Neural crest cell (in vitro differentiated cells): ENCODE measurements at regions not wholly inside any gene's neighbourhood (a gene's known extent, or its start where the extent isn't known, plus 50 kb on each side); places are given as distances from the start of the nearest gene placed in this dataset.

ENCODE experiments used
- DNase-seq: peaks from one replicate; pipeline ENCODE4 v3.0.0; 2021; ENCODE audit warnings: low read depth, mixed read lengths, low spot score
- H3K27ac Mint-ChIP-seq: one replicate; pipeline ENCODE4 v1.8.0; 2021; ENCODE audit warnings: mild to moderate bottlenecking, mixed read lengths; ENCODE audit not compliant: unreplicated experiment
- H3K27me3 Mint-ChIP-seq: 2 replicates; pipeline ENCODE4 v1.8.0; 2021; ENCODE audit warnings: low read depth, mild to moderate bottlenecking, mixed read lengths
- H3K36me3 Mint-ChIP-seq: 2 replicates; pipeline ENCODE4 v1.8.0; 2021; ENCODE audit warnings: low read depth, mild to moderate bottlenecking, mixed read lengths
- H3K4me1 Mint-ChIP-seq: 2 replicates; pipeline ENCODE4 v1.8.0; 2021; ENCODE audit warnings: mixed read lengths
- H3K4me3 Mint-ChIP-seq: one replicate; pipeline ENCODE4 v1.8.0; 2021; ENCODE audit warnings: mild to moderate bottlenecking, mixed read lengths
- H3K9me3 Mint-ChIP-seq: 2 replicates; pipeline ENCODE4 v1.8.0; 2021; ENCODE audit warnings: mixed read lengths
- TF ChIP-seq, protein P1 (sequence below): fragments of 200-600 bp; sonication (generic); conservative IDR thresholded peaks from 2 replicates; pipeline ENCODE4 v1.5.0; 2021; ENCODE audit warnings: antibody characterized with exemption, mild to moderate bottlenecking

DNA sequence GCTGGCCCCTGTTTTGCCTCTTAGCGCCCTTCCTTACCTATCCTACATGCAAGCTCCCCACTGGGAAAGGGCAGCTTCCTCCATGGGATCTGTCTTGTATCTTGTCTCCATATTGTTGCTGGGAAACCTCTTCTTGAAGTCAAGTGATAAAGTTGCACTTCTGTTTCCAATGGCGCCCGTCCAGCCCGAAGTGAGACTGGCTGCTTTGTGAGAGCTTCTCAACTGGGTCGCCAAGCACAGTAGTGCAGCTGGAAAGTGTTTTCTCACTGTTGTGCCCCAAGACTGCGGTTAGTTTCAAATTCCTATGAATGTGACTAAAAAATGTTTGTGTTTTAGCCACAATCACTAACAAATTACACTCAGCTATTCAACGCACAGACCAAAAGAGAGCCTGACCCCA is 506.6 kb upstream of the MPDZ start:
- Mint-ChIP-seq H3K4me3 (no peak overlapping the region), H3K36me3 (no peaks in the 10 kb centered on the region), H3K4me1 (peaks cover 4% of the 10 kb centered on the region), H3K27me3 (no peaks in the 10 kb centered on the region), H3K27ac (no peak overlapping the region), H3K9me3 (no peaks in the 10 kb centered on the region)
- TF ChIP-seq, protein P1, sequence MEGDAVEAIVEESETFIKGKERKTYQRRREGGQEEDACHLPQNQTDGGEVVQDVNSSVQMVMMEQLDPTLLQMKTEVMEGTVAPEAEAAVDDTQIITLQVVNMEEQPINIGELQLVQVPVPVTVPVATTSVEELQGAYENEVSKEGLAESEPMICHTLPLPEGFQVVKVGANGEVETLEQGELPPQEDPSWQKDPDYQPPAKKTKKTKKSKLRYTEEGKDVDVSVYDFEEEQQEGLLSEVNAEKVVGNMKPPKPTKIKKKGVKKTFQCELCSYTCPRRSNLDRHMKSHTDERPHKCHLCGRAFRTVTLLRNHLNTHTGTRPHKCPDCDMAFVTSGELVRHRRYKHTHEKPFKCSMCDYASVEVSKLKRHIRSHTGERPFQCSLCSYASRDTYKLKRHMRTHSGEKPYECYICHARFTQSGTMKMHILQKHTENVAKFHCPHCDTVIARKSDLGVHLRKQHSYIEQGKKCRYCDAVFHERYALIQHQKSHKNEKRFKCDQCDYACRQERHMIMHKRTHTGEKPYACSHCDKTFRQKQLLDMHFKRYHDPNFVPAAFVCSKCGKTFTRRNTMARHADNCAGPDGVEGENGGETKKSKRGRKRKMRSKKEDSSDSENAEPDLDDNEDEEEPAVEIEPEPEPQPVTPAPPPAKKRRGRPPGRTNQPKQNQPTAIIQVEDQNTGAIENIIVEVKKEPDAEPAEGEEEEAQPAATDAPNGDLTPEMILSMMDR, result no peak
- no peak for DNase-seq

GRCh38 chr9:13779106-13779505 is 499.6 kb upstream of the MPDZ start:
- H3K4me1 Mint-ChIP-seq, result peaks cover 5% of the 10 kb centered on the region
- no peak overlapping the region for H3K4me3 Mint-ChIP-seq
- no peaks in the 10 kb centered on the region for H3K36me3 Mint-ChIP-seq
- H3K9me3 Mint-ChIP-seq, result no peaks in the 10 kb centered on the region
- no peaks in the 10 kb centered on the region for H3K27me3 Mint-ChIP-seq
- no peak overlapping the region for H3K27ac Mint-ChIP-seq
- TF ChIP-seq, protein P1, result no peak
- DNase-seq, result no peak

DNA sequence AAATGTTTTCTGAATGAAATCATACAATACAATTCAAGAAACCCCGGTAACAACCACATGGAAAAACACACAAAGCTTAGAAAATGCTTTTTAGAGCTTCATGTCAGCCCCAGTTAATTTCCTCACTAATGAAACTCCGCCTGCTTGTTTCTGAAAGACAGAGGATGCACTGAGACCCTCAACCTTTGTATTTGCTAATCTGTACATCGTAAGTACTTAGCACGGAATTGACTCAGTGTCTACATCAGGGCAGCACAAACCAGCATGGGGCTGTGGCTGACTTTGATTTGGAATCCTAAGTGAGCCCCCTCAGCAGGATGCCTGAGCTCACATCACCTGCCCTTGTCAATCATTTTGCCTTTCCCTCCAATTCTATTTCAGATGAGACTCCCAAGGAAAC is 499.1 kb upstream of the MPDZ start:
- Mint-ChIP-seq H3K9me3 (no peaks in the 10 kb centered on the region), H3K36me3 (no peaks in the 10 kb centered on the region), H3K27me3 (no peaks in the 10 kb centered on the region), H3K4me1 (peaks cover 5% of the 10 kb centered on the region), H3K27ac (no peak overlapping the region), H3K4me3 (no peak overlapping the region)
- DNase-seq, result no peak
- TF ChIP-seq, protein P1, result no peak

DNA sequence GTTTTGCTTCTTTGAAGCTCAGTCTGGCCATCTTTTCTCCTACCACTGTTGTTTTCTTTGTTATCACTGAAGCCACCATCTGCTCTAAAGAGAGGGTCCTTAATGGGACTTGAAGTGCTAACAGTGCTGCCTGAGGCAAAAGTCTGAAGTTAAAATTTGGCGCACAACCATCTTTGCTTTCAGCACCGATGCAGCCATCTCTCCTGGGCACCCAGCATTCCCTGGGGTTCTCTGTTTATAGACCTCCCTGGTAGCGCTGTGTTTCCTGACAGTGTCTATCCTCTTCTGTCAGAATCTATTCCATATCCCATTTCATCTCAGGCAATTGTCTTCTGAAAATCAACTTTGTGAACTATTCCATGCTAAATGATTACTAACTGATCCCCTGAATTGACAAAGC is 491.5 kb upstream of the MPDZ start:
- TF ChIP-seq, protein P1, result no peak
- Mint-ChIP-seq H3K4me3 (no peak overlapping the region), H3K36me3 (no peaks in the 10 kb centered on the region), H3K27me3 (no peaks in the 10 kb centered on the region), H3K27ac (no peak overlapping the region), H3K9me3 (no peaks in the 10 kb centered on the region), H3K4me1 (no peaks in the 10 kb centered on the region)
- no peak for DNase-seq

GRCh38 chr9:13769641-13770040 is 490.1 kb upstream of the MPDZ start:
- Mint-ChIP-seq H3K4me3 (no peak overlapping the region), H3K9me3 (no peaks in the 10 kb centered on the region), H3K27ac (no peak overlapping the region), H3K27me3 (no peaks in the 10 kb centered on the region), H3K4me1 (no peaks in the 10 kb centered on the region), H3K36me3 (no peaks in the 10 kb centered on the region)
- TF ChIP-seq, protein P1, result no peak
- DNase-seq, result no peak

DNA sequence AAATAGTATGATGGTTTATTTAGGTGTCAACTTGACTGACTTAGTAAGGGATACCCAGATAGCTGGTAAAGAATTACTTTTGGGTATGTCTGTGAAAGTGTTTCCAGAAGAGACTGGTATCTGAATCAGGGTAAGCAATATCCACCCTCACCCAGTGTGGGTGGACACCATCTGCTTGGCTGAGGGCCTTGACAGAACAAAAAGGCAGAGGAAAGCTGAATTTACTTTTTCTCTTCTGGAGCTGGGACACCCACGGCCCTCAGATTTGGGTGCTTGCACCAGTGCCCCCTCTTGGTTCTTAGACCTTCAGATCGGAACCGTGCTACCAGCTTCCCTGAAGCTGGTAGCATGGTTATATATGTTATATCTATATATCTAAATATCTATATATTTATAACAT is 489.5 kb upstream of the MPDZ start:
- no peak for DNase-seq
- H3K36me3 Mint-ChIP-seq, result no peaks in the 10 kb centered on the region
- H3K9me3 Mint-ChIP-seq, result no peaks in the 10 kb centered on the region
- H3K4me1 Mint-ChIP-seq, result no peaks in the 10 kb centered on the region
- TF ChIP-seq, protein P1, result no peak
- H3K27me3 Mint-ChIP-seq, result no peaks in the 10 kb centered on the region
- H3K27ac Mint-ChIP-seq, result no peak overlapping the region
- no peak overlapping the region for H3K4me3 Mint-ChIP-seq
